ENCODE measurements at regions not wholly inside any gene's neighbourhood (a gene's known extent, or its start where the extent isn't known, plus 50 kb on each side); places are given as distances from the start of the nearest gene placed in this dataset.

- H3K27me3 ChIP-seq (replicated peaks in 1 of 4; ENCODE audit: control insufficient read depth in 3 of 4, extremely low read depth in 1 of 4, insufficient read depth in 3 of 4, low read length in 3 of 4) = no peaks in the 10 kb centered on the region
- no peak for DNase-seq (ENCODE audit: low read depth in 1 of 2, low spot score in 2 of 2)
- H2AFZ ChIP-seq (ENCODE audit: low read length) = no peak overlapping the region
- no peak overlapping the region for H2BK20ac ChIP-seq (ENCODE audit: low read length)
- no peak overlapping the region for H3K14ac ChIP-seq (ENCODE audit: insufficient read length)
- no peaks in the 10 kb centered on the region for H3K36me3 ChIP-seq (ENCODE audit: control insufficient read depth in 2 of 4, insufficient read depth in 4 of 4, low read length in 3 of 4)
- H4K20me1 ChIP-seq (replicated peaks in 1 of 2; ENCODE audit: control insufficient read depth in 1 of 2, insufficient read depth in 2 of 2, low read length in 2 of 2) = no peaks in the 10 kb centered on the region
- WGBS, 2 experiments (ENCODE audit: extremely low coverage in 1 of 2, insufficient coverage in 1 of 2, insufficient read length in 1 of 2, insufficient replicate concordance in 2 of 2, low coverage in 1 of 2, low lambda C conversion rate in 2 of 2, missing lambda C conversion rate in 1 of 2) = 95% methylated on average over 3 of the region's 3 CpGs; no CpG with 5 or more reads in 1 of the 2 experiments
- no peak overlapping the region for H3K18ac ChIP-seq (ENCODE audit: extremely low read depth, low read length)
- no peak overlapping the region for H2BK15ac ChIP-seq (ENCODE audit: low read length)
- no peak for FAIRE-seq
- no peak overlapping the region for H2BK12ac ChIP-seq (ENCODE audit: low read depth, low read length)
- H2BK5ac ChIP-seq (ENCODE audit: low read depth, low read length) = no peak overlapping the region
- no peak overlapping the region for H3K4ac ChIP-seq (replicated peaks; ENCODE audit: insufficient read length, low read depth, low read length)
- no peak overlapping the region for H4K8ac ChIP-seq (ENCODE audit: extremely low read depth, insufficient read depth, low read length)
- H2BK120ac ChIP-seq (replicated peaks; ENCODE audit: low read depth, low read length) = no peak overlapping the region
- no peaks in the 10 kb centered on the region for H3K9me3 ChIP-seq (ENCODE audit: insufficient read depth in 2 of 2, low read depth in 1 of 2, low read length in 1 of 2)
- H3K27ac ChIP-seq (ENCODE audit: low read depth, low read length) = no peak overlapping the region
- H3K9ac ChIP-seq (replicated peaks in 1 of 4; ENCODE audit: extremely low read depth in 1 of 4, low read depth in 3 of 4, low read length in 3 of 4) = no peak overlapping the region
- no peak overlapping the region for H4K5ac ChIP-seq (ENCODE audit: insufficient read length, low read depth, low read length)
- H3K4me2 ChIP-seq (ENCODE audit: insufficient read depth in 1 of 2, low read depth in 2 of 2, low read length in 2 of 2) = no peak overlapping the region
- no peak overlapping the region for H3K4me3 ChIP-seq (ENCODE audit: extremely low read depth in 1 of 4, insufficient read depth in 2 of 4, low read depth in 3 of 4, low read length in 4 of 4)
- H3K23ac ChIP-seq (ENCODE audit: insufficient read length) = no peak overlapping the region
- ChIA-PET POLR2A (ENCODE audit: partially characterized antibody) (no interaction called here), CTCF (ENCODE audit: partially characterized antibody) (interaction anchor here (1.6 kb wide), 1 partner anchor 39 kb away, joined by 4 read pairs; no protein-coding TSS in a partner anchor)
- no peaks in the 10 kb centered on the region for H3K4me1 ChIP-seq (replicated peaks in 1 of 4; ENCODE audit: control insufficient read depth in 3 of 4, insufficient read depth in 4 of 4, low read length in 3 of 4)
- H2AK5ac ChIP-seq (ENCODE audit: low read depth, low read length) = no peak overlapping the region
- no peak overlapping the region for H3K56ac ChIP-seq (replicated peaks; ENCODE audit: insufficient read length, low read depth, low read length)
- no peaks in the 10 kb centered on the region for H3K79me2 ChIP-seq (ENCODE audit: control insufficient read depth in 1 of 2, insufficient read depth in 2 of 2, low read length in 2 of 2)
- no peaks in the 10 kb centered on the region for H3K79me1 ChIP-seq (ENCODE audit: low read depth, low read length)
- H4K91ac ChIP-seq (replicated peaks; ENCODE audit: insufficient read length, low read length) = no peak overlapping the region
- no peaks in the 10 kb centered on the region for H3K23me2 ChIP-seq (ENCODE audit: low read depth, low read length)
- TF ChIP-seq ASH2L (IDR thresholded peaks at IDR 0.05; ENCODE audit: low read length) (no peak), SUZ12 (IDR thresholded peaks at IDR 0.05; ENCODE audit: low read length) (no peak), EGR1 (IDR thresholded peaks at IDR 0.05; ENCODE audit: borderline replicate concordance, low read depth, low read length) (no peak), RXRA (IDR thresholded peaks at IDR 0.05; ENCODE audit: insufficient read depth, low read depth, low read length) (no peak), BCL11A (IDR thresholded peaks at IDR 0.05; ENCODE audit: low read depth in 2 of 2, low read length in 2 of 2) (no peak), TEAD4 (IDR thresholded peaks at IDR 0.05; ENCODE audit: low read depth, low read length) (no peak)
These were observed 362.7 kb upstream of the PROK2 start for GRCh38 chr3:72147600-72147999.

Measured in H1 (cell line).